MG63 (cell line): ENCODE measurements at regions not wholly inside any gene's neighbourhood (a gene's known extent, or its start where the extent isn't known, plus 50 kb on each side); places are given as distances from the start of the nearest gene placed in this dataset.

ENCODE experiments used
- DNase-seq: peaks from one replicate; pipeline ENCODE4 v3.0.0-alpha.2; 2020
- H3K27me3 ChIP-seq: fragments of 250-450 bp; sonication (Bioruptor Pico); 2 replicates; pipeline ENCODE4 v1.5.1; 2020; ENCODE audit warnings: mild to moderate bottlenecking, moderate library complexity
- H3K36me3 ChIP-seq: fragments of 250-450 bp; sonication (Bioruptor Pico); 2 replicates; pipeline ENCODE4 v1.5.1; 2020; ENCODE audit warnings: mild to moderate bottlenecking, moderate library complexity
- H3K4me3 ChIP-seq: fragments of 250-450 bp; sonication (Bioruptor Pico); 2 replicates; pipeline ENCODE4 v1.5.1; 2020; ENCODE audit warnings: mild to moderate bottlenecking, moderate library complexity
- H3K9me3 ChIP-seq: fragments of 250-450 bp; sonication (Bioruptor Pico); 2 replicates; pipeline ENCODE4 v1.5.1; 2020; ENCODE audit warnings: mild to moderate bottlenecking, moderate library complexity

GRCh38 chr7:35545831-35546230 is 149.1 kb downstream of the HERPUD2 start:
- DNase-seq, result no peak
- Histone ChIP-seq H3K9me3 (no peaks in the 10 kb centered on the region), H3K36me3 (no peaks in the 10 kb centered on the region), H3K4me3 (no peak overlapping the region), H3K27me3 (no peaks in the 10 kb centered on the region)

DNA sequence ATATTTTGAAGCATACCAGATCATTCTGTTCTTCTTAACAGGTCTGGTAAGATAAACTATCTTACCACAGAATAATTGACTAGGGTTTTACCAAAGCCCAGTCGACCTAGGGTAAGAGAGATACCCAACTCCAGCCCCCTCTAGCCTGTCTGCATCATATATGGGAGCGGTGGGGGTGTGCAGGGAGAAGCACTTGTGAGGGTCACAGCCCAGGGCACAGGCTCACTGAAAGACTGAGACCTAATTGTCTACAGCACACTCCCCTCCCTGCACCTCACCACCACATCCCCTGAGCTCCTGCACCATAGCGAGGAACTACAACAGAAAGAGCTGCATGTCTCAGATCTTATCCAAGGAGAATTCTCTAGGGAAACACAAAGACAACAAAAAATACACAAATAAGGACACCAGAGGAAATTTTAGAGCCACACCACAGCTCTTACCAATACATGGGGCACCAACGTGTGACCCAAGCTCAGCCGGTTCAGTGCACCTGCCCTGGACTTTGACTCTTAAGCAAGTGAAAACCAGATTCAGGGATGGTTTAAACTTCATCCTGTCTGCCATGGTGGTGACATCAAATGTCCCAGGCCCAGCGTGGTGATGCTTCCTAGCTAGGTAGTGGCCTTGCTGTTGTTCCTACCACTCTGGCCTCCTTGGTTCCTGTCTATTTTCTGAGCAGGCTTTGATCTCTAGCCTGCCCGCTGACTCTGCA is 150.8 kb downstream of the HERPUD2 start:
- Histone ChIP-seq H3K36me3 (no peaks in the 10 kb centered on the region), H3K27me3 (no peaks in the 10 kb centered on the region)

GRCh38 chr7:35537067-35538023 is 157.6 kb downstream of the HERPUD2 start:
- Histone ChIP-seq H3K36me3 (no peaks in the 10 kb centered on the region), H3K9me3 (no peaks in the 10 kb centered on the region), H3K27me3 (no peaks in the 10 kb centered on the region), H3K4me3 (peak overlapping the region; percentile 30)
- peak; percentile 60 for DNase-seq

More for the DNA sequence above, 150.8 kb downstream of the HERPUD2 start:
- Histone ChIP-seq H3K9me3 (no peaks in the 10 kb centered on the region), H3K4me3 (no peak overlapping the region)
- DNase-seq, result no peak

DNA sequence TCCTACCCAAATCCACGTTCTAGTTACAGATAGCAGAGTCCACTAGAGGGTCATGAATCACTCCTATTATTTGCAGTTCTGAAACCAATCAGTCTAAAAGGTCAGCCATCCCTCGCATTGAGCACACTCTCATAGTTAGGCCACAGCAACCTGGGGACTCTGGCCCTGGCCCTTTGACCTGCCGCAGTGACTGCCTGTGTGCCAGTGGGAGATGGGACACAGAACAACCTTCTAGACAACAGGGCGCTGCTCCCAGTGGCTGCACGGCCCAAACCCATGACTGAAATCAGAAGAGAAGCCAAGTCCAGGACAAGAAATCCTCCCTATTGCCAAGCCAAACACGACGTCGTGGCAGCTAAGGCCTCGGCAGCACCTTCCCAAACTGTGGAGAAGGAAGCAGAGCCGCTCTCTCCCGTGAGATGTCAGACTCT is 158.5 kb downstream of the HERPUD2 start:
- DNase-seq, result no peak
- Histone ChIP-seq H3K4me3 (no peak overlapping the region), H3K36me3 (no peaks in the 10 kb centered on the region), H3K9me3 (no peaks in the 10 kb centered on the region), H3K27me3 (no peaks in the 10 kb centered on the region)

DNA sequence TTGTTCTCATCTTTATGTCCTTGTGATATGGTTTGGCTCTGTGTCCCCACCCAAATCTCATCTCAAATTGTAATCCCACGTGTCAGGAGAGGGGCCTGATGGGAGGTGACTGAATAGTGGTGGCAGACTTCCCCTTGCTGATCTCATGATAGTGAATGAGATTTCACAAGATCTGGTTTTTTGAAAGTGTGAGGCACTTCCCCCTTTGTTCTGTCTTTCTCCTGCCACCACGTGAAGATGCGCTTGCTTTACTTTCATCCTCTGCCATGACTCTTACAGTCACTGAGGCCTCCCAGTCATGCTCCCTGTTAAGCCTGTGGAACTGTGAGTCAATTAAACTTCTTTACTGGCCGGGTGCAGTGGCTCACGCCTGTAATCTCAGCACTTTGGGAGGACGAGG is 161.0 kb downstream of the HERPUD2 start:
- no peaks in the 10 kb centered on the region for H3K36me3 ChIP-seq
- no peak for DNase-seq
- no peak overlapping the region for H3K4me3 ChIP-seq
- H3K9me3 ChIP-seq, result no peaks in the 10 kb centered on the region
- H3K27me3 ChIP-seq, result no peaks in the 10 kb centered on the region

DNA sequence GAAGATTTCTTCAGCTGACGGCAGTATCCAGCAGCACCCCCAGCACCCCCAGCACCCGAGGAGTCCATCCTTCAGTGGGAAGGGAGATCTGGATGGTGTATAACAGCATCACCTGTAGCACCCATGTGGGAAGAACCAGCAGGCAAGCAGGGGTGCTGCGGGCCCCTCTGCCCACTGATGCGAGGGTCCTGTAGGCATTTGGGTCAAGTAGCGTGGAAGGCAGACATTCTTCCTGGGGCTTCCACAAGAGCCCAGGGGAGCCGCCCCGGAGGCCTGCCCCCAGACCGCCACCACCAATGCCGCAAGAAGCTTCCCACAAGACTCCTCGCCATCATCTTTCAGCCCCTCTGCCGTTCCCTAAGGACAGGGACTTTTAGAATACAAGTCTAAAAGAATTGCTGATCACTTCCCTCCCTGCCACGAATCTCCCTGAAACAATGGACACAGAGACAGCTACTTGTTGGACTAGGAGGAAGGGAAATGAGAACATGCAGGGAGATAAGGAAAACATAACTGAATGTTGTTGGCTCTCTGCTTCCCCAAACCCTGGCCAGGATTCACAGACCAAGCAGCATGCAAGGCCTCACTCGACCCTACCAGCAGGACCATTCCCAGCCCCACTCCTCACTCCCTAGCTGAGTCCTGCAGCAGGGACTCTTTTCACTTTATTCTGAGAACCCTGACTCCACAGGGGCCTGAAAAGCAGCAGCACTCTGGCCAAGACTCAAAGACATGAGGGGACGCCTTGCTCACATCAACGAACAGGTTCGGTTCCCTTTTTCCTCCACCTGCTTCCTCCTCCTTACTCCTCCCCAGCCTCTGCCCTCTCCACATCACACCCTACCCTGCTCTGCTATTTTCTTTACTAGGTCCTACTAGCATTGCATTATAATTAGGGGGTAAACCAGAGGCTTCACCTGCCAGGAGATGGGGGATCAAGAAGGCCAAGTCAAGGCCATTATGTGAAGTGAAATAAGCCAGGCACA is 164.5 kb downstream of the HERPUD2 start:
- no peak overlapping the region for H3K4me3 ChIP-seq
- no peaks in the 10 kb centered on the region for H3K36me3 ChIP-seq
- no peaks in the 10 kb centered on the region for H3K9me3 ChIP-seq
- no peaks in the 10 kb centered on the region for H3K27me3 ChIP-seq
- DNase-seq, result no peak

DNA sequence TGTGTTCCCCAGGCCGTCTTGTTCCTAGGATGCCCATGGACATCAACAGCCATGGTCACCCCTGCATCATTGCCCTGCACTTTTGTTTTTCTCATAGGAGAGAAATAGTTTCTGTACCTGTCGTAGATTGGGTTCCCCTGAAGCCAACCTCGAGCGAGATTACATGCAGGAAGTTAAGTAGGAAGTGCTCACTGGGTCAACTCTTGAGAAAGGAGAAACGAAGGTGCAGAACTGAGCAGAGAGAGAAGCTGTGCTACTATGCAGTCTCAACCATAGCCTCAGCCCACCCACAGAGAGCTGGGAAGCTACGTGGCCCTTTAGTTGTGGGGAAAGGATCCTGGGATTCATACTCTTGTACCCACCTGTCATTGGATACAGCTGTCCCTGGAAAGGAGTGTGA is 165.2 kb downstream of the HERPUD2 start:
- H3K4me3 ChIP-seq, result no peak overlapping the region
- no peaks in the 10 kb centered on the region for H3K36me3 ChIP-seq
- no peak for DNase-seq
- H3K9me3 ChIP-seq, result no peaks in the 10 kb centered on the region
- no peaks in the 10 kb centered on the region for H3K27me3 ChIP-seq

DNA sequence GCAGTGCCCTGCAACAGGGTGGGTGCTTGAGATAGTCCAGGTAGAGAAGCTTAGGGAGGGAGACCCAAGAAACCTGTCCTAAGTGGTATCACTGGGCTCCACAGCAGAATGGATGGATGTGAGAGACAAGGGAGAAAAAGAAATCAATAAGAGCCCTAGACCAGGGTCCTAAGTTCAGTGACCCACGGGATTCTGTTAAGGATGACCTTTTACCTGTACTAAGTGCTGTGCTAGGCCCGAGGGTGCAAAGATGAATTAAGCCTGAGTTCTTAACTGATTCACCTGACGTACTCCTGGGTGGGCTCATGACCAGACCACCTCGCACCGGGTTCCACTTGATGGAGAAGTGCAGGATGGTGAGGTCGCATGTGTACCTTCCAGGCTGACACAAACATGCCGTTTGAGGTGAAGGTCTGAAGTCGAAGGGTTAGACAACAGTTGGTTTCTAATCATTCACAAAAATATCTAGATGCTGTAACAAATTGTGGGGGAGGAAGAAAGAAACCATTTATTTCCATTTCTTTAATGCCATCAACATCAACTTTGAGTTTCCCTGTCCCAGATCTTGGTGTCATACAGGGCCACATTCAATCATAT is 166.5 kb downstream of the HERPUD2 start:
- no peak overlapping the region for H3K4me3 ChIP-seq

DNA sequence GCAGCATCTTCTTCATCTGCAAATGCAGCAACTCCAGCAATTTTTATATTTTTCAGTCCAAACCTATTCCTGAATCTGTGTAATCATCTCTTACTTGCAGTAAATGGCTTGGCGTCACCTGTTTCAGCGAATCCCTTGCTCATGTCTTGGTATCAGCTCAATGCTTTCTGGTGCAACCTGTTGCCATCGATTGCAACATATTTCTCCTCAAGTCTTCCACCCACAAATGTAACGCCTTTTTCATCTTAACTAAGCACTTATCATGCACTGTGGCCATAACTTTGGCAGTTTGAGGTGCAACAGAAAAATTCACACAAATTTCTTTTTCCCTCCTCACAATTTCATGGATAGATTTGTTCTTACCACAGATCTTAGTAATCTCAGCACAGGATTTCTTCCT is 168.3 kb downstream of the HERPUD2 start:
- Histone ChIP-seq H3K36me3 (no peaks in the 10 kb centered on the region), H3K27me3 (peaks cover 3% of the 10 kb centered on the region), H3K4me3 (no peak overlapping the region), H3K9me3 (no peaks in the 10 kb centered on the region)
- DNase-seq, result no peak

More for the DNA sequence above, 166.5 kb downstream of the HERPUD2 start:
- Histone ChIP-seq H3K36me3 (no peaks in the 10 kb centered on the region), H3K27me3 (no peaks in the 10 kb centered on the region; the same call in 1 of the 2 replicates), H3K9me3 (no peaks in the 10 kb centered on the region)
- no peak for DNase-seq

GRCh38 chr7:35524112-35524804 is 170.7 kb downstream of the HERPUD2 start:
- Histone ChIP-seq H3K27me3 (peaks cover 6% of the 10 kb centered on the region), H3K9me3 (no peaks in the 10 kb centered on the region; the same call in 1 of the 2 replicates), H3K36me3 (no peaks in the 10 kb centered on the region), H3K4me3 (no peak overlapping the region)
- no peak for DNase-seq

DNA sequence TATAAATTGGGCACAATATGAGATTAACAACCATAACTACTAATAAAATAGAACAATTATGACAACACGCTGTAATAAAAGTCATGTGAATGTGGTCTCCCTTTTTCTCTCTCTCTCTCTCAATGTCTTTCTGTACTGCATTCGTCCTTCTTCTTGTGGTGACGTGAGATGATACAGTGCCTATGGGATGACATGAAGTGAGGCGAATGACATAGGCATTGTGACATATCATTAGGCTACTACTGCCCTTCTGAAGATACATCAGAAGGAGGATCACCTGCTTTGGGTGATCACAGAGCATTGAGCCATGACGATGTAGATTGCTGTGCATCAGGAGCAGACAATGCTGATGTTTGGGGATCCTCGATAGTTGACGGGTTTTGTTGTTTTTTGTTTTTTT is 171.6 kb downstream of the HERPUD2 start:
- no peak overlapping the region for H3K4me3 ChIP-seq
- H3K9me3 ChIP-seq, result no peaks in the 10 kb centered on the region; the same call in 1 of the 2 replicates
- no peaks in the 10 kb centered on the region for H3K36me3 ChIP-seq
- DNase-seq, result no peak
- peaks cover 6% of the 10 kb centered on the region for H3K27me3 ChIP-seq

DNA sequence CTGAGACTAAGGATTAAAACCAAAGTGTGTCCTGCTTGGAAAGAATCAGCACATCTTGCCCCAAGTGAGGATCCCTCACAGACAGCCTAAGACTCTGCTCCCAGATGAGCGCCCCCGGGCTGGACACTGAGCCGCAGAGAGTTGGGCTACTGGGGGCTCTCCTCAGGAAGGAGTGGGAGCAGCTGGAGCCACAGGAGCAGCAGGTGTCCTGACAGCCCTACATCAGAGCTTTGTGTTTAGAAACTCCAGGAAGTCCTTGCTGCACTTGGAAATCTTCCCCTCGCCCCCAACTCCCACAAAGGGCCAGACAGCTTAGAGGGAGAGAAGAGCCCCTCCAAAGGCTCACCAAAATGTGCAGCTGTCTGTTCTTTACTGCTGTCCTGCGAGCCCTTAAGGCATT is 172.2 kb downstream of the HERPUD2 start:
- H3K9me3 ChIP-seq, result no peaks in the 10 kb centered on the region; the same call in 1 of the 2 replicates
- H3K36me3 ChIP-seq, result no peaks in the 10 kb centered on the region
- peaks cover 6% of the 10 kb centered on the region for H3K27me3 ChIP-seq
- DNase-seq, result no peak
- H3K4me3 ChIP-seq, result no peak overlapping the region

DNA sequence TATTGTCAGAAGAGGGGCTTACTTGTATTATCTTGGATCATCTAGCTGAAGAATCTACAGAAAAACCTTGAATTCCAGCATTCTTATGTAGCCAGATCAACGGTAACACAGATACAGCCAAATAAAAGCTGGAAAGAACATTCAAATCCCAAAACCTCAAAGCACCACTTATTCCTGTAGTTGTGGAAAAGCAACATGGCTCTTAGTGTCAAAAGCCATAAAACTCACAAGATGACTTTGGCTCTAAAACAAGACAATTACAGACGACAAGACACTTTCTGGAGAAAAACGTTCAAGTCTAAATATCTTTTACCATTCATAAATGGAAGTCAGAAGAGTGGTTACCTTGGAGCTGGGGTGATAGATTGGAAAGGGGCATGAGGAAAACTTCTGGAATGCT is 173.0 kb downstream of the HERPUD2 start:
- no peaks in the 10 kb centered on the region; the same call in 1 of the 2 replicates for H3K9me3 ChIP-seq
- H3K36me3 ChIP-seq, result no peaks in the 10 kb centered on the region
- no peak overlapping the region for H3K4me3 ChIP-seq
- peaks cover 6% of the 10 kb centered on the region for H3K27me3 ChIP-seq
- no peak for DNase-seq

GRCh38 chr7:35520810-35521625 is 173.9 kb downstream of the HERPUD2 start:
- H3K4me3 ChIP-seq, result no peak overlapping the region
- peaks cover 6% of the 10 kb centered on the region for H3K27me3 ChIP-seq
- H3K36me3 ChIP-seq, result no peaks in the 10 kb centered on the region
- no peak for DNase-seq
- no peaks in the 10 kb centered on the region; the same call in 1 of the 2 replicates for H3K9me3 ChIP-seq
